IMR-90 (cell line): ENCODE measurements at regions not wholly inside any gene's neighbourhood (a gene's known extent, or its start where the extent isn't known, plus 50 kb on each side); places are given as distances from the start of the nearest gene placed in this dataset.

ENCODE experiments used
- ATAC-seq: fragments of 200-7000 bp; cut with Tn5 transposase; 2 replicates; pipeline ENCODE4 v1.9.1; 2020; ENCODE audit warnings: low read depth, mild to moderate bottlenecking, moderate library complexity
- BruUV-seq: library from RNA; stranded (reverse); fragments of 400-500 nt; replicated peaks from 2 replicates; lab custom pipeline; 2021; lab: Mats Ljungman, UMichigan
- CTCF ChIA-PET: fragments of 300-600 bp; formaldehyde crosslinking; extraction: SDS; loops from one replicate; lab custom pipeline; 2021; ENCODE audit warnings: antibody characterized with exemption; lab: Yijun Ruan, JAX
- POLR2A ChIA-PET: fragments of 300-600 bp; sonication (Branson Sonifier 250); formaldehyde crosslinking; loops from one replicate; lab custom pipeline; 2022; ENCODE audit warnings: antibody characterized with exemption; ENCODE audit not compliant: unreplicated experiment; lab: Charles Lee
- DNase-seq: peaks from one replicate; pipeline ENCODE4 v3.0.0; 2013
- H2AFZ ChIP-seq: replicated peaks from 2 replicates; pipeline ENCODE3; 2013; ENCODE audit warnings: low read length, mild to moderate bottlenecking; ENCODE audit not compliant: poor library complexity
- H2AK5ac ChIP-seq: 2 replicates; pipeline ENCODE4 v1.6.1; 2013; ENCODE audit warnings: low read depth, low read length, inconsistent platforms
- H2AK9ac ChIP-seq: replicated peaks from 2 replicates; pipeline ENCODE3; 2013; ENCODE audit warnings: mild to moderate bottlenecking, low read depth, low read length, moderate library complexity; ENCODE audit not compliant: poor library complexity
- H2BK120ac ChIP-seq: 2 replicates; pipeline ENCODE4 v1.6.1; 2013; ENCODE audit warnings: low read depth, low read length, inconsistent platforms
- H2BK15ac ChIP-seq: 3 replicates; pipeline ENCODE4 v1.6.1; 2013; ENCODE audit warnings: low read depth, low read length, inconsistent platforms
- H2BK20ac ChIP-seq: 2 replicates; pipeline ENCODE4 v1.6.1; 2013; ENCODE audit warnings: low read depth, mild to moderate bottlenecking, inconsistent platforms, low read length, moderate library complexity
- H2BK5ac ChIP-seq: 2 replicates; pipeline ENCODE4 v1.6.1; 2013; ENCODE audit warnings: mild to moderate bottlenecking, low read depth, low read length, inconsistent platforms; ENCODE audit not compliant: poor library complexity, severe bottlenecking
- H3K14ac ChIP-seq: replicated peaks from 2 replicates; pipeline ENCODE4 v1.6.1; 2013; ENCODE audit warnings: low read depth, low read length, inconsistent platforms
- H3K18ac ChIP-seq: 2 replicates; pipeline ENCODE4 v1.6.1; 2013; ENCODE audit warnings: low read depth, low read length, control low read depth
- H3K23ac ChIP-seq: 2 replicates; pipeline ENCODE4 v1.6.1; 2013; ENCODE audit warnings: low read depth, low read length, inconsistent platforms
- H3K27ac ChIP-seq: 2 replicates; pipeline ENCODE4 v1.5.1; 2013; ENCODE audit warnings: mild to moderate bottlenecking, control low read depth, low read length; ENCODE audit not compliant: insufficient read depth
- H3K27me3 ChIP-seq: 2 replicates; pipeline ENCODE4 v1.6.1; 2013; ENCODE audit warnings: low read length; ENCODE audit not compliant: control insufficient read depth, insufficient read depth
- H3K36me3 ChIP-seq: 2 replicates; pipeline ENCODE4 v1.6.1; 2013; ENCODE audit warnings: low read length, mixed read lengths; ENCODE audit not compliant: control insufficient read depth, insufficient read depth
- H3K4ac ChIP-seq: 2 replicates; pipeline ENCODE4 v1.6.1; 2013; ENCODE audit warnings: low read depth, low read length, inconsistent platforms
- H3K4me1 ChIP-seq: 2 replicates; pipeline ENCODE4 v1.6.1; 2013; ENCODE audit warnings: low read length, mixed read lengths; ENCODE audit not compliant: control insufficient read depth, insufficient read depth
- H3K4me2 ChIP-seq: 2 replicates; pipeline ENCODE4 v1.6.1; 2013; ENCODE audit warnings: low read depth, mild to moderate bottlenecking, control low read depth, low read length, moderate library complexity
- H3K4me3 ChIP-seq: 2 replicates; pipeline ENCODE4 v1.5.1; 2013; ENCODE audit warnings: low read depth, mild to moderate bottlenecking, control low read depth, low read length, moderate library complexity; ENCODE audit not compliant: insufficient read depth
- H3K56ac ChIP-seq: 2 replicates; pipeline ENCODE4 v1.6.1; 2013; ENCODE audit warnings: low read length, inconsistent platforms; ENCODE audit not compliant: insufficient read depth; ENCODE audit errors: extremely low read depth
- H3K79me1 ChIP-seq, 2 experiments: 2 replicates each; pipeline ENCODE4 v1.6.1; 2013; ENCODE audit warnings: low read length in 2 of 2, inconsistent platforms in 1 of 2, low read depth in 1 of 2
- H3K9ac ChIP-seq: 2 replicates; pipeline ENCODE4 v1.6.1; 2013; ENCODE audit warnings: low read depth, low read length, control low read depth
- H3K9me1 ChIP-seq: 2 replicates; pipeline ENCODE4 v1.6.1; 2013; ENCODE audit warnings: low read length, inconsistent platforms; ENCODE audit not compliant: insufficient read depth
- H3K9me3 ChIP-seq: 2 replicates; pipeline ENCODE4 v1.6.1; 2013; ENCODE audit warnings: low read length; ENCODE audit not compliant: control insufficient read depth, insufficient read depth
- H4K20me1 ChIP-seq: 2 replicates; pipeline ENCODE4 v1.6.1; 2013; ENCODE audit warnings: low read length, inconsistent platforms; ENCODE audit not compliant: insufficient read depth
- H4K5ac ChIP-seq: 2 replicates; pipeline ENCODE4 v1.6.1; 2013; ENCODE audit warnings: mild to moderate bottlenecking, low read depth, low read length, control low read depth
- H4K8ac ChIP-seq, 2 experiments: 2 replicates each; pipeline ENCODE4 v1.6.1; 2013; ENCODE audit warnings: low read depth in 2 of 2, low read length in 2 of 2, control low read depth in 1 of 2, inconsistent platforms in 1 of 2
- H4K91ac ChIP-seq: 2 replicates; pipeline ENCODE4 v1.6.1; 2013; ENCODE audit warnings: low read depth, low read length, inconsistent platforms; ENCODE audit not compliant: insufficient read depth
- BHLHE40 ChIP-seq: fragments of 150-350 bp; IDR thresholded peaks from 2 replicates; pipeline ENCODE4 v1.6.1; 2016; ENCODE audit warnings: mild to moderate bottlenecking, low read depth, low read length
- CEBPB ChIP-seq: IDR thresholded peaks from 2 replicates; pipeline ENCODE4 v1.6.1; 2012; ENCODE audit warnings: low read depth, low read length, improper control_type of control experiment
- MAFK ChIP-seq: IDR thresholded peaks from 2 replicates; pipeline ENCODE4 v1.6.1; 2012; ENCODE audit warnings: low read depth, low read length, improper control_type of control experiment
- NFE2L2 ChIP-seq: fragments of 150-350 bp; IDR thresholded peaks from 2 replicates; pipeline ENCODE4 v1.6.1; 2016; ENCODE audit warnings: low read depth, mild to moderate bottlenecking, low read length
- POLR2A ChIP-seq: IDR thresholded peaks from 2 replicates; pipeline ENCODE4 v1.6.1; 2012; ENCODE audit warnings: mild to moderate bottlenecking, low read depth, low read length
- RAD21 ChIP-seq: IDR thresholded peaks from 2 replicates; pipeline ENCODE4 v1.6.1; 2012; ENCODE audit warnings: low read length, improper control_type of control experiment
- RCOR1 ChIP-seq: IDR thresholded peaks from 2 replicates; pipeline ENCODE4 v1.6.1; 2012; ENCODE audit warnings: mild to moderate bottlenecking, low read length, improper control_type of control experiment; ENCODE audit not compliant: insufficient replicate concordance
- SMC3 ChIP-seq: fragments of 150-350 bp; IDR thresholded peaks from 2 replicates; pipeline ENCODE4 v1.6.1; 2016; ENCODE audit warnings: low read depth, mild to moderate bottlenecking, antibody characterized with exemption, low read length, moderate library complexity
- WGBS, 2 experiments: methylation state at CpG; one replicate each; pipeline versions ENCODE4 v1.1.5 to v1.1.7; 2013; ENCODE audit warnings: missing lambda C conversion rate in 2 of 2; ENCODE audit not compliant: insufficient read length in 1 of 2; ENCODE audit errors: extremely low coverage in 2 of 2; 5-methylcytosine and 5-hydroxymethylcytosine counted together
- dilution Hi-C: fragments of 300-500 bp; cut with HindIII; formaldehyde crosslinking; loops from one replicate; pipeline ENCODE4 v1.14.3; 2018; ENCODE audit warnings: low sequenced_read_pairs; ENCODE audit not compliant: unreplicated experiment
- in situ Hi-C: fragments of 300-500 bp; cut with MboI; formaldehyde crosslinking; loops from 3 replicates; pipeline ENCODE4 v1.14.3; 2019; ENCODE audit warnings: low sequenced_read_pairs, inconsistent platforms, mixed read lengths
- intact Hi-C: fragments of 100-400 bp; cut with micrococcal nuclease; formaldehyde crosslinking; loops from 2 replicates; pipeline ENCODE4 v1.10.0; 2022
- TF ChIP-seq, protein P1 (sequence below): fragments of 150-350 bp; IDR thresholded peaks from 2 replicates; pipeline ENCODE4 v1.6.1; 2017; ENCODE audit warnings: mild to moderate bottlenecking, antibody characterized with exemption, low read length, low read depth

GRCh38 chr1:218796773-218797172 lies 376.9 kb upstream of the LYPLAL1 start:
- ATAC-seq = no peak
- DNase-seq = no peak
- in situ Hi-C loops (no loop called here), dilution Hi-C loops (no loop called here), intact Hi-C loops (no loop called here)
- CTCF ChIA-PET = no interaction called here
- no TSS peak for BruUV-seq
- Histone ChIP-seq H3K23ac (no peak overlapping the region), H3K18ac (no peak overlapping the region), H3K4me2 (no peak overlapping the region), H3K56ac (no peak overlapping the region), H2AK5ac (no peak overlapping the region), H3K14ac (no peak overlapping the region), H4K91ac (no peak overlapping the region), H4K20me1 (no peaks in the 10 kb centered on the region), H2BK120ac (no peak overlapping the region), H3K27ac (no peak overlapping the region), H2AK9ac (no peak overlapping the region), H2BK5ac (no peak overlapping the region), H3K27me3 (no peaks in the 10 kb centered on the region), H4K8ac (no peak overlapping the region), H3K36me3 (no peaks in the 10 kb centered on the region), H4K5ac (no peak overlapping the region), H3K79me1 (no peaks in the 10 kb centered on the region), H3K9ac (no peak overlapping the region), H2BK20ac (no peak overlapping the region), H3K9me3 (no peaks in the 10 kb centered on the region), H3K4ac (no peak overlapping the region), H2BK15ac (no peak overlapping the region), H3K4me1 (no peaks in the 10 kb centered on the region), H3K4me3 (no peak overlapping the region), H2AFZ (no peak overlapping the region), H3K9me1 (no peaks in the 10 kb centered on the region)
- no CpG with 5 or more reads among the region's 3 CpGs for WGBS, 2 experiments
- TF ChIP-seq RAD21 = no peak
- TF ChIP-seq BHLHE40 = no peak
- no peak for TF ChIP-seq RCOR1
- TF ChIP-seq CEBPB = no peak
- no peak for TF ChIP-seq POLR2A
- TF ChIP-seq, protein P1, sequence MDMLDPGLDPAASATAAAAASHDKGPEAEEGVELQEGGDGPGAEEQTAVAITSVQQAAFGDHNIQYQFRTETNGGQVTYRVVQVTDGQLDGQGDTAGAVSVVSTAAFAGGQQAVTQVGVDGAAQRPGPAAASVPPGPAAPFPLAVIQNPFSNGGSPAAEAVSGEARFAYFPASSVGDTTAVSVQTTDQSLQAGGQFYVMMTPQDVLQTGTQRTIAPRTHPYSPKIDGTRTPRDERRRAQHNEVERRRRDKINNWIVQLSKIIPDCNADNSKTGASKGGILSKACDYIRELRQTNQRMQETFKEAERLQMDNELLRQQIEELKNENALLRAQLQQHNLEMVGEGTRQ = no peak
- no peak for TF ChIP-seq NFE2L2
- no peak for TF ChIP-seq SMC3
- TF ChIP-seq MAFK = no peak
- POLR2A ChIA-PET = no interaction called here
